PC-9 (cell line): ENCODE measurements at regions not wholly inside any gene's neighbourhood (a gene's known extent, or its start where the extent isn't known, plus 50 kb on each side); places are given as distances from the start of the nearest gene placed in this dataset.

ENCODE experiments used
- BruUV-seq: library from RNA; stranded (reverse); fragments of 400-500 nt; replicated peaks from 2 replicates; lab custom pipeline; 2021; lab: Mats Ljungman, UMichigan
- CTCF ChIA-PET: fragments of 300-600 bp; sonication (Branson Sonifier 250); formaldehyde crosslinking; loops from one replicate; lab custom pipeline; 2022; ENCODE audit warnings: antibody characterized with exemption; lab: Charles Lee
- POLR2A ChIA-PET: fragments of 300-600 bp; sonication (Branson Sonifier 250); formaldehyde crosslinking; loops from one replicate; lab custom pipeline; 2022; ENCODE audit warnings: antibody characterized with exemption; ENCODE audit not compliant: unreplicated experiment; lab: Charles Lee
- DNase-seq, 2 experiments: peaks; one replicate each; pipeline versions ENCODE4 v3.0.0 to v3.0.0-alpha.2; 2015 to 2022; ENCODE audit warnings: mixed read lengths in 1 of 2
- H2AFZ ChIP-seq: fragments of 200-600 bp; sonication (generic); 2 replicates; pipeline ENCODE4 v1.8.1; 2017; ENCODE audit warnings: antibody characterized with exemption
- H3F3A ChIP-seq: fragments of 200-600 bp; sonication (generic); 2 replicates; pipeline ENCODE4 v1.8.1; 2017; ENCODE audit warnings: antibody characterized with exemption, mild to moderate bottlenecking, low read depth; ENCODE audit not compliant: insufficient read depth
- H3K27ac ChIP-seq: fragments of 200-600 bp; sonication (generic); 2 replicates; pipeline ENCODE4 v1.6.1; 2016; ENCODE audit warnings: mixed run types
- H3K27me3 ChIP-seq: fragments of 200-600 bp; sonication (generic); 2 replicates; pipeline ENCODE4 v1.6.1; 2016; ENCODE audit warnings: low read depth, mixed run types; ENCODE audit not compliant: insufficient read depth
- H3K36me3 ChIP-seq: fragments of 200-600 bp; sonication (generic); 2 replicates; pipeline ENCODE4 v1.6.1; 2016; ENCODE audit warnings: low read depth, mixed run types
- H3K4me1 ChIP-seq: fragments of 200-600 bp; sonication (generic); replicated peaks from 2 replicates; pipeline ENCODE4 v1.6.1; 2016; ENCODE audit warnings: mixed run types; ENCODE audit not compliant: insufficient read depth
- H3K4me2 ChIP-seq: fragments of 200-600 bp; sonication (generic); 2 replicates; pipeline ENCODE4 v1.6.1; 2017; ENCODE audit warnings: mixed run types
- H3K4me3 ChIP-seq: fragments of 200-600 bp; sonication (generic); 2 replicates; pipeline ENCODE4 v1.6.1; 2016; ENCODE audit warnings: mixed run types
- H3K79me2 ChIP-seq: fragments of 200-600 bp; sonication (generic); 2 replicates; pipeline ENCODE4 v1.6.1; 2017; ENCODE audit warnings: low read depth, mixed run types
- H3K9me2 ChIP-seq: fragments of 200-600 bp; sonication (generic); 2 replicates; pipeline ENCODE4 v1.8.1; 2017; ENCODE audit warnings: mild to moderate bottlenecking; ENCODE audit not compliant: insufficient read depth
- H3K9me3 ChIP-seq: fragments of 200-600 bp; sonication (generic); 2 replicates; pipeline ENCODE4 v1.8.1; 2016; ENCODE audit warnings: low read depth; ENCODE audit not compliant: insufficient read depth
- H4K20me1 ChIP-seq: fragments of 200-600 bp; sonication (generic); 2 replicates; pipeline ENCODE4 v1.8.1; 2017; ENCODE audit not compliant: insufficient read depth
- CTCF ChIP-seq: fragments of 200-600 bp; sonication (generic); conservative IDR thresholded peaks from 2 replicates; pipeline ENCODE4 v1.6.1; 2017; ENCODE audit warnings: mixed run types, antibody characterized with exemption, mild to moderate bottlenecking, moderate library complexity
- EZH2 ChIP-seq: fragments of 200-600 bp; sonication (generic); IDR thresholded peaks from 2 replicates; pipeline ENCODE4 v1.8.0; 2017; ENCODE audit warnings: antibody characterized with exemption, low read depth
- intact Hi-C: fragments of 100-400 bp; cut with micrococcal nuclease; formaldehyde crosslinking; loops from one replicate; pipeline ENCODE4 v1.10.0; 2022; ENCODE audit not compliant: unreplicated experiment

DNA sequence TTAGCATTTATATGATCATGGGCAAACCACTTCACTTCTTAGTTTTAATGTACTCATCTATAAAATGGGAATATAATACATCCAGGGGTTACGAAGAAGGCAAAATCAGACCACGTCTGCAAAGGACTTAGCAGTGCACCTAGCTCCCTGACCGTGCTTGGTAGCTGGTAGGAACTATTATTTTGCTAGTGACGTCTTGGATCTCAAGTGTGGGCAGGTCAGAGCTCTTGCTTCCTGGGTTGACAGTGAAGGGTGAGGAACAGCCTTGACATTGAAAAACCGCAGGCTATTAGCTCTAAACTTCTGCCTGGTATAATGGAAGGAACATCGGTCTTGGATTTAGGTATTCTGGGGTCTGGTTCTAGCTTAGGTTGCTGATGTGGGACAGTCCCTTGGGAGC lies 89.3 kb upstream of the MED13L start:
- no peak for DNase-seq
- BruUV-seq: no TSS peak
- Histone ChIP-seq H3K4me1 (peaks cover 15% of the 10 kb centered on the region), H3K9me2 (no peaks in the 10 kb centered on the region), H3K4me3 (no peak overlapping the region), H3K4me2 (no peak overlapping the region), H2AFZ (no peak overlapping the region), H3F3A (peaks cover 10% of the 10 kb centered on the region; the same call in 1 of the 2 replicates), H3K27me3 (no peaks in the 10 kb centered on the region), H3K79me2 (no peaks in the 10 kb centered on the region), H4K20me1 (no peaks in the 10 kb centered on the region), H3K27ac (no peak overlapping the region), H3K36me3 (no peaks in the 10 kb centered on the region), H3K9me3 (no peaks in the 10 kb centered on the region)
- intact Hi-C loops: no loop called here
- POLR2A ChIA-PET: no interaction called here
- TF ChIP-seq CTCF: no peak
- TF ChIP-seq EZH2: no peak
- CTCF ChIA-PET: no interaction called here

GRCh38 chr12:116368196-116369194 lies 91.0 kb upstream of the MED13L start:
- H3K36me3 ChIP-seq: no peaks in the 10 kb centered on the region
- no peak overlapping the region for H3K4me2 ChIP-seq
- no peaks in the 10 kb centered on the region for H4K20me1 ChIP-seq
- no peak for DNase-seq
- H3K27me3 ChIP-seq: no peaks in the 10 kb centered on the region
- ChIA-PET CTCF (no interaction called here), POLR2A (no interaction called here)
- no peaks in the 10 kb centered on the region for H3K9me3 ChIP-seq
- H2AFZ ChIP-seq: no peak overlapping the region
- H3K4me3 ChIP-seq: no peak overlapping the region
- no peak overlapping the region for H3K27ac ChIP-seq
- peaks cover 15% of the 10 kb centered on the region for H3K4me1 ChIP-seq
- intact Hi-C loops: no loop called here
- no peak for TF ChIP-seq EZH2
- TF ChIP-seq CTCF: no peak
- BruUV-seq: no TSS peak
- no peaks in the 10 kb centered on the region for H3K79me2 ChIP-seq
- H3K9me2 ChIP-seq: no peaks in the 10 kb centered on the region
- peaks cover 10% of the 10 kb centered on the region; the same call in 1 of the 2 replicates for H3F3A ChIP-seq

GRCh38 chr12:116370004-116370404 lies 92.5 kb upstream of the MED13L start:
- H3K4me2 ChIP-seq: no peak overlapping the region
- H3K4me1 ChIP-seq: peaks cover 10% of the 10 kb centered on the region
- POLR2A ChIA-PET: no interaction called here
- H3K4me3 ChIP-seq: no peak overlapping the region
- H3K36me3 ChIP-seq: no peaks in the 10 kb centered on the region
- no peaks in the 10 kb centered on the region for H3K9me3 ChIP-seq
- DNase-seq: no peak
- no peaks in the 10 kb centered on the region for H3K27me3 ChIP-seq
- H2AFZ ChIP-seq: no peak overlapping the region
- no TSS peak for BruUV-seq
- TF ChIP-seq EZH2 (no peak), CTCF (no peak)
- H3K9me2 ChIP-seq: no peaks in the 10 kb centered on the region
- intact Hi-C loops: no loop called here
- CTCF ChIA-PET: no interaction called here
- H3K27ac ChIP-seq: no peak overlapping the region
- H3K79me2 ChIP-seq: no peaks in the 10 kb centered on the region
- no peaks in the 10 kb centered on the region for H4K20me1 ChIP-seq
- H3F3A ChIP-seq: peaks cover 13% of the 10 kb centered on the region
